Activated CD4-positive, alpha-beta T cell treated with anti-CD3 and anti-CD28 coated beads, Interleukin-2, amount 10 ng/mL, durations not matched to agents 7 days and 5 days (primary cell): ENCODE measurements at regions not wholly inside any gene's neighbourhood (a gene's known extent, or its start where the extent isn't known, plus 50 kb on each side); places are given as distances from the start of the nearest gene placed in this dataset.
"Not testable (repeated sequence)": the region's sequence is repeated elsewhere in the genome, so short reads cannot be mapped to it uniquely, and the experiment has no call there.

Experiments
- CTCF ChIA-PET: fragments of 350-600 bp; sonication (Branson Sonifier 250); formaldehyde crosslinking; loops from one replicate; lab custom pipeline; 2021; ENCODE audit warnings: antibody characterized with exemption; lab: Charles Lee
- POLR2A ChIA-PET: fragments of 350-600 bp; sonication (Branson Sonifier 250); formaldehyde crosslinking; loops from one replicate; lab custom pipeline; 2021; ENCODE audit warnings: antibody characterized with exemption; lab: Charles Lee
- DNase-seq: peaks from one replicate; pipeline ENCODE4 v3.0.0-alpha.2; 2020
- H3K27ac Mint-ChIP-seq: one replicate; pipeline ENCODE4 v1.8.0; 2021; ENCODE audit warnings: mild to moderate bottlenecking, moderate library complexity, mixed read lengths
- H3K27me3 Mint-ChIP-seq: one replicate; pipeline ENCODE4 v1.8.0; 2021; ENCODE audit warnings: mixed read lengths
- H3K36me3 Mint-ChIP-seq: one replicate; pipeline ENCODE4 v1.8.0; 2021; ENCODE audit warnings: low read depth, mixed read lengths
- H3K4me1 Mint-ChIP-seq: one replicate; pipeline ENCODE4 v1.8.0; 2021; ENCODE audit warnings: mixed read lengths
- H3K4me3 Mint-ChIP-seq: one replicate; pipeline ENCODE4 v1.8.0; 2021; ENCODE audit warnings: mild to moderate bottlenecking, moderate library complexity, mixed read lengths
- H3K9me3 Mint-ChIP-seq: one replicate; pipeline ENCODE4 v1.8.0; 2021; ENCODE audit warnings: mixed read lengths

- CTCF ChIA-PET, DNase-seq, H3K4me3 Mint-ChIP-seq, H3K9me3 Mint-ChIP-seq, H3K27me3 Mint-ChIP-seq, POLR2A ChIA-PET: not testable (repeated sequence)
- Mint-ChIP-seq H3K4me1 (peaks cover 25% of the 10 kb centered on the region), H3K27ac (peak overlapping the region; percentile 19), H3K36me3 (peaks cover 24% of the 10 kb centered on the region)
Measured at GRCh38 chr17:64791226-64791625, 128.1 kb downstream of the LRRC37A3 start.

GRCh38 chr17:64790690-64791089 is 128.6 kb upstream of the SMURF2 start:
- DNase-seq, H3K27me3 Mint-ChIP-seq, CTCF ChIA-PET, H3K27ac Mint-ChIP-seq, H3K4me3 Mint-ChIP-seq, POLR2A ChIA-PET, H3K9me3 Mint-ChIP-seq: not testable (repeated sequence)
- Mint-ChIP-seq H3K36me3 (peaks cover 24% of the 10 kb centered on the region), H3K4me1 (peaks cover 25% of the 10 kb centered on the region)

GRCh38 chr17:64790193-64790592 is 128.1 kb upstream of the SMURF2 start:
- CTCF ChIA-PET, H3K27me3 Mint-ChIP-seq, DNase-seq, POLR2A ChIA-PET, H3K4me3 Mint-ChIP-seq, H3K27ac Mint-ChIP-seq, H3K9me3 Mint-ChIP-seq: not testable (repeated sequence)
- Mint-ChIP-seq H3K4me1 (peaks cover 24% of the 10 kb centered on the region), H3K36me3 (peaks cover 24% of the 10 kb centered on the region)

GRCh38 chr17:64789061-64789445 is 126.9 kb upstream of the SMURF2 start:
- peaks cover 22% of the 10 kb centered on the region for H3K36me3 Mint-ChIP-seq
- H3K9me3 Mint-ChIP-seq, H3K4me3 Mint-ChIP-seq, CTCF ChIA-PET, DNase-seq, H3K27me3 Mint-ChIP-seq, H3K27ac Mint-ChIP-seq, POLR2A ChIA-PET: not testable (repeated sequence)
- peaks cover 19% of the 10 kb centered on the region for H3K4me1 Mint-ChIP-seq

- CTCF ChIA-PET = no interaction called here
- POLR2A ChIA-PET = no interaction called here
- no peak for DNase-seq
- H3K27me3 Mint-ChIP-seq = no peaks in the 10 kb centered on the region
- peaks cover 18% of the 10 kb centered on the region for H3K4me1 Mint-ChIP-seq
- no peak overlapping the region for H3K4me3 Mint-ChIP-seq
- no peaks in the 10 kb centered on the region for H3K9me3 Mint-ChIP-seq
- H3K27ac Mint-ChIP-seq = no peak overlapping the region
- peaks cover 24% of the 10 kb centered on the region for H3K36me3 Mint-ChIP-seq
Measured at GRCh38 chr17:64788286-64789060, 126.4 kb upstream of the SMURF2 start.

- peaks cover 14% of the 10 kb centered on the region for H3K4me1 Mint-ChIP-seq
- H3K36me3 Mint-ChIP-seq = peaks cover 21% of the 10 kb centered on the region
- no peak for DNase-seq
- H3K4me3 Mint-ChIP-seq = no peak overlapping the region
- ChIA-PET CTCF (no interaction called here), POLR2A (no interaction called here)
- H3K9me3 Mint-ChIP-seq = no peaks in the 10 kb centered on the region
- no peaks in the 10 kb centered on the region for H3K27me3 Mint-ChIP-seq
- no peak overlapping the region for H3K27ac Mint-ChIP-seq
Measured at GRCh38 chr17:64787921-64788271, 125.8 kb upstream of the SMURF2 start.

GRCh38 chr17:64787255-64787920 is 125.3 kb upstream of the SMURF2 start:
- no peak overlapping the region for H3K27ac Mint-ChIP-seq
- CTCF ChIA-PET = interaction anchor here (1.6 kb wide), 1 partner anchor 12 kb away, joined by 3 read pairs; no protein-coding TSS in a partner anchor

GRCh38 chr17:64786337-64786736 is 124.2 kb upstream of the SMURF2 start:
- Mint-ChIP-seq H3K27me3 (no peaks in the 10 kb centered on the region), H3K9me3 (no peaks in the 10 kb centered on the region), H3K27ac (no peak overlapping the region), H3K4me3 (no peak overlapping the region), H3K36me3 (peaks cover 12% of the 10 kb centered on the region), H3K4me1 (peaks cover 13% of the 10 kb centered on the region)
- POLR2A ChIA-PET = no interaction called here
- CTCF ChIA-PET = interaction anchor here (0.6 to 1.6 kb wide), 2 partner anchors 11 to 392 kb away, joined by 3 read pairs; no protein-coding TSS in a partner anchor
- no peak for DNase-seq

More at GRCh38 chr17:64787255-64787920, 125.3 kb upstream of the SMURF2 start:
- no peaks in the 10 kb centered on the region for H3K9me3 Mint-ChIP-seq
- POLR2A ChIA-PET = no interaction called here
- no peak overlapping the region for H3K4me3 Mint-ChIP-seq
- no peaks in the 10 kb centered on the region for H3K27me3 Mint-ChIP-seq
- H3K36me3 Mint-ChIP-seq = peaks cover 18% of the 10 kb centered on the region
- no peak for DNase-seq
- peaks cover 12% of the 10 kb centered on the region for H3K4me1 Mint-ChIP-seq

GRCh38 chr17:64785011-64785421 is 122.9 kb upstream of the SMURF2 start:
- DNase-seq = no peak
- CTCF ChIA-PET = no interaction called here
- H3K9me3 Mint-ChIP-seq = no peaks in the 10 kb centered on the region
- POLR2A ChIA-PET = no interaction called here
- H3K27me3 Mint-ChIP-seq = peaks cover under 1% of the 10 kb centered on the region
- no peak overlapping the region for H3K4me3 Mint-ChIP-seq
- peaks cover 13% of the 10 kb centered on the region for H3K4me1 Mint-ChIP-seq
- H3K27ac Mint-ChIP-seq = no peak overlapping the region
- peaks cover 12% of the 10 kb centered on the region for H3K36me3 Mint-ChIP-seq

- POLR2A ChIA-PET = no interaction called here
- peaks cover 2% of the 10 kb centered on the region for H3K27me3 Mint-ChIP-seq
- H3K4me3 Mint-ChIP-seq = no peak overlapping the region
- H3K36me3 Mint-ChIP-seq = peaks cover 12% of the 10 kb centered on the region
- H3K9me3 Mint-ChIP-seq = no peaks in the 10 kb centered on the region
- H3K27ac Mint-ChIP-seq = no peak overlapping the region
- no peak for DNase-seq
- H3K4me1 Mint-ChIP-seq = peaks cover 16% of the 10 kb centered on the region
- CTCF ChIA-PET = no interaction called here
Measured at GRCh38 chr17:64784353-64785010, 122.4 kb upstream of the SMURF2 start.

- Mint-ChIP-seq H3K4me1 (peaks cover 21% of the 10 kb centered on the region), H3K9me3 (no peaks in the 10 kb centered on the region), H3K27me3 (peaks cover 7% of the 10 kb centered on the region), H3K4me3 (no peak overlapping the region), H3K27ac (peak overlapping the region; percentile 41), H3K36me3 (peaks cover 15% of the 10 kb centered on the region)
- POLR2A ChIA-PET = no interaction called here
- CTCF ChIA-PET = interaction anchor here (1.4 kb wide), 1 partner anchor 135 kb away, joined by 3 read pairs; the partner anchor contains the start of gene LRRC37A3
- no peak for DNase-seq
Measured at GRCh38 chr17:64783556-64784352, 121.6 kb upstream of the SMURF2 start.

GRCh38 chr17:64783031-64783461 is 120.9 kb upstream of the SMURF2 start:
- H3K27me3 Mint-ChIP-seq = peaks cover 7% of the 10 kb centered on the region
- no peak overlapping the region for H3K4me3 Mint-ChIP-seq

More at GRCh38 chr17:64783031-64783461, 120.9 kb upstream of the SMURF2 start:
- Mint-ChIP-seq H3K27ac (no peak overlapping the region), H3K36me3 (peaks cover 15% of the 10 kb centered on the region), H3K9me3 (no peaks in the 10 kb centered on the region), H3K4me1 (peaks cover 21% of the 10 kb centered on the region)
- ChIA-PET POLR2A (no interaction called here), CTCF (interaction anchor here (1.4 kb wide), 1 partner anchor 136 kb away, joined by 3 read pairs; the partner anchor contains the start of gene LRRC37A3)
- no peak for DNase-seq
